HFF-Myc (cell line): ENCODE measurements at regions not wholly inside any gene's neighbourhood (a gene's known extent, or its start where the extent isn't known, plus 50 kb on each side); places are given as distances from the start of the nearest gene placed in this dataset.

Source experiments
- DNase-seq: peaks from one replicate; pipeline ENCODE4 v3.0.0-alpha.2; 2011; ENCODE audit warnings: low read depth; ENCODE audit errors: extremely low read depth
- H3K4me3 ChIP-seq: replicated peaks from 2 replicates; pipeline ENCODE4 v1.5.1; 2011; ENCODE audit warnings: low read depth, mild to moderate bottlenecking, control low read depth, low read length
- CTCF ChIP-seq: IDR thresholded peaks from 2 replicates; pipeline ENCODE4 v1.5.1; 2012; ENCODE audit warnings: mild to moderate bottlenecking, low read depth, low read length, control low read depth; ENCODE audit errors: missing control alignments

- H3K4me3 ChIP-seq: no peak overlapping the region
- no peak for DNase-seq
- TF ChIP-seq CTCF: no peak
These were observed 118.8 kb downstream of the UCHL1 start for GRCh38 chr4:41375561-41375960.

DNA sequence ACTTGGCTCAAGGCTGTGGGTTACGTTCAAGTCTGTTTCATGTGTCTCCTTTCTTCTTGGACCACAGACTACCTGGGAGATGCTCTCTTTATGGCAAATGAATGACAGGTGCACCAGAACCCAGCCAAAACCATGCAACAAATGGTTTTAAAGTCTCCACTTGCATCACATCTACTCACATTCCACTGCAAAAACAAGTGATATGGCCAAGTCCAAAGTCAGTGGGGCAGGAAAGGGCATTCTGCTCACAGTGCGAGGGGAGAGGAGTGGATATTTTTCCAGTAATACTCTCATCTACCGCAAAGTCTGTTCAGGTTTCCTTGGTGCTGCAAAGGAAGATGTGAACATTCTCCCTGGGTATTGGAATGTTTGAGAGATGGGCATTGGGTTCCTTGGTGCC is 120.5 kb downstream of the UCHL1 start:
- H3K4me3 ChIP-seq: no peak overlapping the region
- TF ChIP-seq CTCF: no peak
- DNase-seq: no peak

DNA sequence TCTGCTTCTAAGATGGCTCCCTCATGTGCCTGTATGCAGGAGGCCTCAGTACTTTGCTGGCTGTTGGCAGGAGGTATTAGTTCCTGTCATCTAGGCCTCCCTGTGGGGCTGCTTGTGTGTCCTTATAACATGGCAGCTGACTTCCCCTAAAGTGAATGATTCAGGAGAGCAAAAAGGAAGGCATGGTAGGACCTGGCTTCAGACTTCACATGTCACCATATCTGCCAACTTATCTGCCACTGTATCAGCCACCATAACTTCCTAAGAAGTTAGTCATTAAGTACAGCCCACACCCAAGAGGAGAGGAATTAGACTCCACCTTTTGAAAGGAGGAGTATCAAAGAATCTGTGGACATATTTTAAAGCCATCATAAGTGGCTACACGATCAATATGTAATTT is 122.5 kb downstream of the UCHL1 start:
- H3K4me3 ChIP-seq: no peak overlapping the region
- no peak for DNase-seq
- TF ChIP-seq CTCF: no peak

DNA sequence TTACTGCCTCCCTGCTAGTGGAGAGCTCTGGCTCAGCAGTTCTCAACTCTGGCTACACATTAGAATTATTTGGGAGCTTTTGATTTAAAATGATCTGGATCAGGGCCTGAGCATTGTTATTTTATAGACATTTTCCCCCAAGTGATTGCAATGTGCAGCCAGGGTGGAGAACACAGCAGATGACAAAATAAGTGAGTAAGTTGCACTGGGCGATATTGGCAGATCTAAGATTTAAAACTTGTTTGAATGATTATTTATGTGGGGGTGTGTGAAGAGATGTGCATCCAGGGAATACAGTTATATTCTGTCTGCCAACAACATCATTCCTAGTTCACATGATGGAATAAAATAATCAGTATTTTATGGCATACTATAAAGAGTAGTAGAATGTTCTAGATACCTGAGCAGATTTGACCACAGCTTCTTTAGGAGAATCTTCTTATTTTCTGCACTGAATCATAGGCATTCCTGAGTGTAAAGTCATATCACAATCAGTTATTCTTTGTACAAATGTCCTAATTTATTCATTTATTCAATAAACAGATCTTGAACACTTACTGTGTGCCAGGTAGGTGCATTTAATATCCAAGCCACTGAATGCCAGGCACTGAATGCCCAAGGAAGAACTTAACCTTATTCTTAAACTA is 123.9 kb downstream of the UCHL1 start:
- H3K4me3 ChIP-seq: no peak overlapping the region
- TF ChIP-seq CTCF: no peak
- no peak for DNase-seq

- TF ChIP-seq CTCF: no peak
- no peak for DNase-seq
- H3K4me3 ChIP-seq: no peak overlapping the region
These were observed 124.7 kb downstream of the UCHL1 start for GRCh38 chr4:41381384-41381783.

- H3K4me3 ChIP-seq: no peak overlapping the region
- DNase-seq: no peak
- TF ChIP-seq CTCF: no peak
These were observed 128.3 kb downstream of the UCHL1 start for GRCh38 chr4:41384992-41385391.

- DNase-seq: no peak
- H3K4me3 ChIP-seq: no peak overlapping the region
- no peak for TF ChIP-seq CTCF
These were observed 128.8 kb downstream of the UCHL1 start for GRCh38 chr4:41385481-41385880.
